Panc1 (cell line): ENCODE measurements at regions not wholly inside any gene's neighbourhood (a gene's known extent, or its start where the extent isn't known, plus 50 kb on each side); places are given as distances from the start of the nearest gene placed in this dataset.

ENCODE experiments used
- POLR2AphosphoS5 ChIP-seq: IDR thresholded peaks from 2 replicates; pipeline ENCODE4 v1.6.1; 2012; ENCODE audit warnings: mild to moderate bottlenecking, low read depth, low read length, moderate library complexity
- SIN3A ChIP-seq: IDR thresholded peaks from 2 replicates; pipeline ENCODE4 v1.6.1; 2012; ENCODE audit warnings: low read depth, mild to moderate bottlenecking, low read length, moderate library complexity, borderline replicate concordance; ENCODE audit not compliant: insufficient read depth
- TCF7L2 ChIP-seq: IDR thresholded peaks from 2 replicates; pipeline ENCODE4 v1.6.1; 2011; ENCODE audit warnings: mild to moderate bottlenecking, low read depth, low read length, inconsistent platforms
- TF ChIP-seq, protein P1 (sequence below): fragments of 450-650 bp; IDR thresholded peaks from 2 replicates; pipeline ENCODE4 v1.5.1; 2017; ENCODE audit warnings: mild to moderate bottlenecking

DNA sequence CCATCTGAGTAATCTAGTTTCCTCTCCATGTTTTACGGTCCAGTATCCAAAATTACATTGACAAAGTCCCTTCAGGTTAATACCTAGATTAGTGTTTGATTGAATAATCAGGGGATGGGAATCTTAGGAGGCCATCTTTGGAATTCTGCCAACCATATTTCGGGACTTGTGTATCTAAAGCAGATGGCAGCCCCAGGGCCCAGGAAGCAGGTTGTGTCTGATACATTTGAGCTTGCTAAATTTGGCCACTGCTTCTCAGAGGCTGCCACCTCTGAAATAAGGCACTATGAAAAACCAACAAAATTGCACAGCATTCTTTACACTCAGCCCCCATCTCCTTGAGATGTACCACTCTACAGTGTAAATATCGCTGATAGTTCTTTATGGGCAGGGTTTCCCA is 102.1 kb downstream of the ASB9 start:
- TF ChIP-seq, protein P1, sequence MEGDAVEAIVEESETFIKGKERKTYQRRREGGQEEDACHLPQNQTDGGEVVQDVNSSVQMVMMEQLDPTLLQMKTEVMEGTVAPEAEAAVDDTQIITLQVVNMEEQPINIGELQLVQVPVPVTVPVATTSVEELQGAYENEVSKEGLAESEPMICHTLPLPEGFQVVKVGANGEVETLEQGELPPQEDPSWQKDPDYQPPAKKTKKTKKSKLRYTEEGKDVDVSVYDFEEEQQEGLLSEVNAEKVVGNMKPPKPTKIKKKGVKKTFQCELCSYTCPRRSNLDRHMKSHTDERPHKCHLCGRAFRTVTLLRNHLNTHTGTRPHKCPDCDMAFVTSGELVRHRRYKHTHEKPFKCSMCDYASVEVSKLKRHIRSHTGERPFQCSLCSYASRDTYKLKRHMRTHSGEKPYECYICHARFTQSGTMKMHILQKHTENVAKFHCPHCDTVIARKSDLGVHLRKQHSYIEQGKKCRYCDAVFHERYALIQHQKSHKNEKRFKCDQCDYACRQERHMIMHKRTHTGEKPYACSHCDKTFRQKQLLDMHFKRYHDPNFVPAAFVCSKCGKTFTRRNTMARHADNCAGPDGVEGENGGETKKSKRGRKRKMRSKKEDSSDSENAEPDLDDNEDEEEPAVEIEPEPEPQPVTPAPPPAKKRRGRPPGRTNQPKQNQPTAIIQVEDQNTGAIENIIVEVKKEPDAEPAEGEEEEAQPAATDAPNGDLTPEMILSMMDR, result no peak
- TF ChIP-seq POLR2AphosphoS5, result no peak
- no peak for TF ChIP-seq TCF7L2
- no peak for TF ChIP-seq SIN3A
